WTC11 (cell line): ENCODE measurements at regions not wholly inside any gene's neighbourhood (a gene's known extent, or its start where the extent isn't known, plus 50 kb on each side); places are given as distances from the start of the nearest gene placed in this dataset.

ENCODE experiments used
- CREB1 ChIP-seq: sonication (generic); formaldehyde crosslinking; IDR thresholded peaks from 2 replicates; pipeline ENCODE4 v1.8.0; 2023; ENCODE audit warnings: mild to moderate bottlenecking, missing genetic modification reagents
- CTCF ChIP-seq: fragments of 200-600 bp; IDR thresholded peaks from 2 replicates; pipeline ENCODE4 v1.8.0; 2022; ENCODE audit warnings: antibody characterized with exemption
- E2F4 ChIP-seq: sonication (generic); formaldehyde crosslinking; IDR thresholded peaks from 2 replicates; pipeline ENCODE4 v1.8.1; 2022; ENCODE audit warnings: low read depth, mild to moderate bottlenecking, moderate library complexity, missing genetic modification reagents, borderline replicate concordance
- ETV6 ChIP-seq: sonication (generic); formaldehyde crosslinking; IDR thresholded peaks from 2 replicates; pipeline ENCODE4 v1.8.1; 2022; ENCODE audit warnings: mild to moderate bottlenecking, missing genetic modification reagents
- NR1H2 ChIP-seq: sonication (generic); formaldehyde crosslinking; IDR thresholded peaks from 2 replicates; pipeline ENCODE4 v1.9.0; 2021; ENCODE audit warnings: mild to moderate bottlenecking, moderate library complexity, missing genetic modification reagents
- NR2C2 ChIP-seq: sonication (generic); formaldehyde crosslinking; IDR thresholded peaks from 2 replicates; pipeline ENCODE4 v1.8.0; 2022; ENCODE audit warnings: mild to moderate bottlenecking, missing genetic modification reagents
- NR3C1 ChIP-seq: sonication (generic); formaldehyde crosslinking; conservative IDR thresholded peaks from 2 replicates; pipeline ENCODE4 v1.8.1; 2023; ENCODE audit warnings: low read depth, mild to moderate bottlenecking, missing genetic modification reagents
- ZNF219 ChIP-seq: sonication (generic); formaldehyde crosslinking; IDR thresholded peaks from 2 replicates; pipeline ENCODE4 v1.8.0; 2023; ENCODE audit warnings: missing genetic modification reagents, mild to moderate bottlenecking, borderline replicate concordance
- ZNF317 ChIP-seq: sonication (generic); formaldehyde crosslinking; IDR thresholded peaks from 2 replicates; pipeline ENCODE4 v1.8.1; 2023; ENCODE audit warnings: low read depth, mild to moderate bottlenecking, moderate library complexity, missing genetic modification reagents, borderline replicate concordance
- ZNF416 ChIP-seq: fragments of 250-450 bp; sonication (Bioruptor Pico); IDR thresholded peaks from 2 replicates; pipeline ENCODE4 v1.9.0; 2021; ENCODE audit warnings: mild to moderate bottlenecking, inconsistent platforms
- TF ChIP-seq, protein P1 (sequence below): sonication (generic); formaldehyde crosslinking; IDR thresholded peaks from 2 replicates; pipeline ENCODE4 v1.8.1; 2023; ENCODE audit warnings: mild to moderate bottlenecking, missing genetic modification reagents, borderline replicate concordance
- TF ChIP-seq, protein P2 (sequence below): sonication (generic); formaldehyde crosslinking; IDR thresholded peaks from 2 replicates; pipeline ENCODE4 v1.8.0; 2022; ENCODE audit warnings: mild to moderate bottlenecking, missing genetic modification reagents
- TF ChIP-seq, protein P3 (sequence below): sonication (generic); formaldehyde crosslinking; conservative IDR thresholded peaks from 2 replicates; pipeline ENCODE4 v1.8.1; 2022; ENCODE audit warnings: mild to moderate bottlenecking, missing genetic modification reagents
- TF ChIP-seq, protein P4 (sequence below): fragments of 250-450 bp; sonication (Bioruptor Pico); IDR thresholded peaks from 2 replicates; pipeline ENCODE4 v1.9.0; 2021; ENCODE audit warnings: moderate library complexity, mild to moderate bottlenecking, inconsistent platforms, borderline replicate concordance

GRCh38 chr1:59027177-59027576 is 243.3 kb upstream of the JUN start:
- TF ChIP-seq CTCF (no peak), ZNF219 (no peak), NR2C2 (no peak), ZNF416 (CRISPR knock-in tag) (no peak), NR3C1 (CRISPR knock-in tag) (no peak), NR1H2 (CRISPR knock-in tag) (no peak), CREB1 (CRISPR knock-in tag) (no peak), ZNF317 (CRISPR knock-in tag) (no peak), ETV6 (no peak), E2F4 (CRISPR knock-in tag) (no peak)
- TF ChIP-seq, protein P1, sequence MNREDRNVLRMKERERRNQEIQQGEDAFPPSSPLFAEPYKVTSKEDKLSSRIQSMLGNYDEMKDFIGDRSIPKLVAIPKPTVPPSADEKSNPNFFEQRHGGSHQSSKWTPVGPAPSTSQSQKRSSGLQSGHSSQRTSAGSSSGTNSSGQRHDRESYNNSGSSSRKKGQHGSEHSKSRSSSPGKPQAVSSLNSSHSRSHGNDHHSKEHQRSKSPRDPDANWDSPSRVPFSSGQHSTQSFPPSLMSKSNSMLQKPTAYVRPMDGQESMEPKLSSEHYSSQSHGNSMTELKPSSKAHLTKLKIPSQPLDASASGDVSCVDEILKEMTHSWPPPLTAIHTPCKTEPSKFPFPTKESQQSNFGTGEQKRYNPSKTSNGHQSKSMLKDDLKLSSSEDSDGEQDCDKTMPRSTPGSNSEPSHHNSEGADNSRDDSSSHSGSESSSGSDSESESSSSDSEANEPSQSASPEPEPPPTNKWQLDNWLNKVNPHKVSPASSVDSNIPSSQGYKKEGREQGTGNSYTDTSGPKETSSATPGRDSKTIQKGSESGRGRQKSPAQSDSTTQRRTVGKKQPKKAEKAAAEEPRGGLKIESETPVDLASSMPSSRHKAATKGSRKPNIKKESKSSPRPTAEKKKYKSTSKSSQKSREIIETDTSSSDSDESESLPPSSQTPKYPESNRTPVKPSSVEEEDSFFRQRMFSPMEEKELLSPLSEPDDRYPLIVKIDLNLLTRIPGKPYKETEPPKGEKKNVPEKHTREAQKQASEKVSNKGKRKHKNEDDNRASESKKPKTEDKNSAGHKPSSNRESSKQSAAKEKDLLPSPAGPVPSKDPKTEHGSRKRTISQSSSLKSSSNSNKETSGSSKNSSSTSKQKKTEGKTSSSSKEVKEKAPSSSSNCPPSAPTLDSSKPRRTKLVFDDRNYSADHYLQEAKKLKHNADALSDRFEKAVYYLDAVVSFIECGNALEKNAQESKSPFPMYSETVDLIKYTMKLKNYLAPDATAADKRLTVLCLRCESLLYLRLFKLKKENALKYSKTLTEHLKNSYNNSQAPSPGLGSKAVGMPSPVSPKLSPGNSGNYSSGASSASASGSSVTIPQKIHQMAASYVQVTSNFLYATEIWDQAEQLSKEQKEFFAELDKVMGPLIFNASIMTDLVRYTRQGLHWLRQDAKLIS (CRISPR knock-in tag): no peak
- TF ChIP-seq, protein P2, sequence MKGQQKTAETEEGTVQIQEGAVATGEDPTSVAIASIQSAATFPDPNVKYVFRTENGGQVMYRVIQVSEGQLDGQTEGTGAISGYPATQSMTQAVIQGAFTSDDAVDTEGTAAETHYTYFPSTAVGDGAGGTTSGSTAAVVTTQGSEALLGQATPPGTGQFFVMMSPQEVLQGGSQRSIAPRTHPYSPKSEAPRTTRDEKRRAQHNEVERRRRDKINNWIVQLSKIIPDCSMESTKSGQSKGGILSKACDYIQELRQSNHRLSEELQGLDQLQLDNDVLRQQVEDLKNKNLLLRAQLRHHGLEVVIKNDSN (CRISPR knock-in tag): no peak
- TF ChIP-seq, protein P3, sequence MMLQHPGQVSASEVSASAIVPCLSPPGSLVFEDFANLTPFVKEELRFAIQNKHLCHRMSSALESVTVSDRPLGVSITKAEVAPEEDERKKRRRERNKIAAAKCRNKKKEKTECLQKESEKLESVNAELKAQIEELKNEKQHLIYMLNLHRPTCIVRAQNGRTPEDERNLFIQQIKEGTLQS: no peak
- TF ChIP-seq, protein P4, sequence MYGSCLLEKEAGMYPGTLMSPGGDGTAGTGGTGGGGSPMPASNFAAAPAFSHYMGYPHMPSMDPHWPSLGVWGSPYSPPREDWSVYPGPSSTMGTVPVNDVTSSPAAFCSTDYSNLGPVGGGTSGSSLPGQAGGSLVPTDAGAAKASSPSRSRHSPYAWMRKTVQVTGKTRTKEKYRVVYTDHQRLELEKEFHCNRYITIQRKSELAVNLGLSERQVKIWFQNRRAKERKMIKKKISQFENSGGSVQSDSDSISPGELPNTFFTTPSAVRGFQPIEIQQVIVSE (CRISPR knock-in tag): no peak
